ENCODE measurements at regions not wholly inside any gene's neighbourhood (a gene's known extent, or its start where the extent isn't known, plus 50 kb on each side); places are given as distances from the start of the nearest gene placed in this dataset.

DNA sequence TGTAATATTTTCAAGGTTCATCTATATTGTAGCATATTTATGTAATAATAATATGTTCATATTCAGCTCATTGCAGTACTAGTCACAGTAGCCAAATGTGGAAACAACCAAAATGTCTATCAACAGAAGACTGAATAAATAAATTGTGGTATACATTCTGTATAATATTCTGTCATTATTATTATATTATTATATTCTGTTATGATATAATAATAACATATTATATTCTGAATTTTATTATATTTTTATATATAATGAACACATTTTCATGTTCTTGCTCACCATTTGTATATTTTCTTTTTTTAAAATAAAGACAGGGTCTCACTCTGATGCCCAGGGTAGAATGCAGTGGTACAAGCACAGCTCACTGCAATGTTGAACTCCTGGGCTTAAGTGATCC is 91.2 kb upstream of the STARD3NL start:
- DNase-seq, result no peak

DNA sequence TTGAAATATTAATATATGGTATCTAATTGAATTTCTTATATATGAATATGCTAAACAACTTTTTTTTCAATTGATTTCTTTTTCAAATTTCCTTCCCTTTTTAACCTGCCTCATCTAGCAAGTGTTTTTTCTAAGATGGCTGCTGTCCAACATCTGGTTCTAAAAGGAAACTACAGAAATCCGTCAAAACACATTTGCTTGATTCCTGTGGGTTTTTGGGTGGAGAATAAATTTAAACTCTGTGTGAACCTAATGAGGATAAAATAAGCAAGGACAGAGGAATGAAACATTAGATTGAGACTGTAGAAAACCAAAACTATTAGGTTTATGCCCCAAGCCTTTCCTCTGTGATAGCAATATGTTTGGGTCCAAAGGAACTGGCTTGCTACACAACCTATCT is 75.5 kb upstream of the STARD3NL start:
- no peak for DNase-seq

DNA sequence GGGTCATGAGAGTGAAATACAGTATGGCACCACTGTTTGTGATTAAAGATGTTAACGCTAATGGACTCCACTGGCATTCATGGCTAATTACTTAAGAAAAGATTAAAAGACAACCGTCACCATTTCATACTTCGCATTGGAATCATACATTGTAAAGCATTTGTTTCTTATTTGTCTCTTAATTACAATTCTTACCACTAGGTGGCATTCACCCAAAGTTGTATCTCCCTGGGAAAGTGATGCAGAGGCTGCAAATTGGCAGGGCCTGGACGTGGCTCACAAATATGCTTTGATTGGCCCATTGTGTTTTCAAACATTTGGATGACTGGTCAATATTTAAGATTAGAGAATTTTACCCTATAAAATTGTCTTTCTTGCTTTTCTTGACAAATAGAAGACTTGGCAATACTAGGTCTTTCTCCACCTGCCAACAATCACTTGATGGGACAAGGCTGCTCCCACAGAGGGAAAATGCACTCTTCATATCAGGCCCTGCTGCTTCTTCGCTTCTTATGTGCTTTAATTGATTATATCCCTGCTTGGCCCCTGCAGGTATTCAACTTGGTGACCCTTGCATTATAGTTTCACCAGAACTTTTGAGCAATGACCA is 72.1 kb upstream of the STARD3NL start:
- peak; percentile 2 for DNase-seq

DNA sequence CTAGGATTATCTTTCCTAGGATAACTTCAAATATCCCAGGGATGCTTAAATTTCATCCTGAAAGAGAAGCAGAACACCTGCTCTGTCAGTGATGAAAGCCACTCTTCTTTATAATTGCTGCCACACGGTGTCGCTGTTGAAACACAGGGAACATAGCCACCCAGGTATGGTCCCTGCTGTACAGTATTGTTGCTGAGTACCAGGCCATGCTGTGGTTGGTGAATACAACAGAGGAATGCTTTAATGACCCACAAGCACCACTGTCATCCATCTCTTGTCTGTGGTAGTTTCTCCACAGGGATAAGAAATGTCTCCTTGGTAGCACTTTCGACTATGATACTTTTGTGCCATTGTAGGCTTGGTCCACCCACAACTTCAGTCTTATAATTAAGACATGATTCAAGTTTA is 70.6 kb upstream of the STARD3NL start:
- peak; percentile 60 for DNase-seq

DNA sequence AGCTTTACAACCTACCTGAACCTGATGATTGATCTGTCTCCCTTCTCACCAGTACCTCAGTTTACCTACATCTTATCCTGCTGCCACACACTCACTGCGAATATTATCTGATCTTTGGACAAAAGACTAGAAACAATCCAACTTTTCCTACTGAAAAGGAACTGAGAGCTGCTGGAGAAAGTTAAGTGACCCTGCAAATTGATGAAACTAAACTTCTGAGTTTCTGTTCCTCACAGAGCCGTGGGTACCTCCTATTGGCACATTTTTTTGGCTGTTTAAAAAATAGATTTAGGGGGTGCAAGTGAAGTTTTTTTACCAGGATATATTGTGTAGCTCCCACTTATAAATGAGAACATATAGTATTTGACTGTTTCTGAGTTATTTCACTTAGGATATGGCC is 66.0 kb upstream of the STARD3NL start:
- DNase-seq, result no peak

DNA sequence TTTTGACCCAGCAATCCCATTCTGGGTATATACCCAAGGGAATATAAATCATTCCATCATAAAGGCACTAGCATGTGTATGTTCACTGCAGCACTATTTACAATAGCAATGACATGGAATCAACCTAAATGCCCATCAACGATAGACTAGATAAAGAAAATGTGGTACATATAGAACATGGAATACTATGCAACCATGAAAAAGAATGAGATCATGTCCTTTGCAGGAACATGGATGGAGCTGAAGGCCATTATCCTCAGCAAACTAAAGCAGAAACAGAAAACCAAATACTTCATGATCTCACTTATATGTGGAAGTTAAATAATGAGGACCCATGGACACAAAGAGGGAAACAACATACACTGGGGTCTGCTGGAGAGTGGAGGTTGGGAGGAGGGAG is 58.0 kb upstream of the STARD3NL start:
- DNase-seq, result no peak

DNA sequence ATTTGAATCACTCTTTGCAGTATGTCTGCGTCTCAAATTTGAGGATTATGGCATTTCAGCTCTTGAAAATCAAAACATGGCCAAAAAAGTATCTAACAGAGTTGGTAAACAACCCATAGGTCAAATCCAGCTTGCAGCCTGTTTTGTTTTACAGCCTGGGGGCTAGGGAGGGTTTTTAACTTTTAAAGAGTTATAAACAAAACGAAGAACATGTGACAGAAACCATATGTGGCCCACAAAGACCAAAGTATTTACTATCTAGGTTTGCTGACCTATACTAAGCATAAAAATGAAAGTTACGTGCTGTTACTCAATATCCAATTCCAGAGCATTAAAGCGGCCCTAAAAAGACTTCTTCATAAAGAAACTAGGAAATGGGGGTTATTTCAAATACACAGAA is 55.5 kb upstream of the STARD3NL start:
- no peak for DNase-seq

DNA sequence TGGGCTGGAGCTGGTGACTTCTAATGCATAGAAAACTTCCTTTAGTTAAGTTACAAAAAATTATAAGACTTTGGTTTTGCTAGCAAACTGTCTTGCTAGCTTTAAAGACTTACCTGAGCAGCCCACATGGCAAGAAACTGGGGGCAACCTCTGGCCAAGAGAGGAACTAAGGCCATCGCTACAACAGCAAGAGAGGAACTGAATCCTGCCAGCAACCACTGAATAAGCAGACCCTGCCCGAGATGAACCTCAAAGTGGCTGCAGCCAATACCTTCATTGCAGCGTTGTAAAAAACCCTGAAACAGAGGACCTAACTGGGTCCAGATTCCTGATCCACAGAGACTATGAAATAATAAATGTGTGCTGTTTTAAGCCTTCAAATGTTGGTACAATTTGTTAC is 54.6 kb upstream of the STARD3NL start:
- DNase-seq, result no peak

DNA sequence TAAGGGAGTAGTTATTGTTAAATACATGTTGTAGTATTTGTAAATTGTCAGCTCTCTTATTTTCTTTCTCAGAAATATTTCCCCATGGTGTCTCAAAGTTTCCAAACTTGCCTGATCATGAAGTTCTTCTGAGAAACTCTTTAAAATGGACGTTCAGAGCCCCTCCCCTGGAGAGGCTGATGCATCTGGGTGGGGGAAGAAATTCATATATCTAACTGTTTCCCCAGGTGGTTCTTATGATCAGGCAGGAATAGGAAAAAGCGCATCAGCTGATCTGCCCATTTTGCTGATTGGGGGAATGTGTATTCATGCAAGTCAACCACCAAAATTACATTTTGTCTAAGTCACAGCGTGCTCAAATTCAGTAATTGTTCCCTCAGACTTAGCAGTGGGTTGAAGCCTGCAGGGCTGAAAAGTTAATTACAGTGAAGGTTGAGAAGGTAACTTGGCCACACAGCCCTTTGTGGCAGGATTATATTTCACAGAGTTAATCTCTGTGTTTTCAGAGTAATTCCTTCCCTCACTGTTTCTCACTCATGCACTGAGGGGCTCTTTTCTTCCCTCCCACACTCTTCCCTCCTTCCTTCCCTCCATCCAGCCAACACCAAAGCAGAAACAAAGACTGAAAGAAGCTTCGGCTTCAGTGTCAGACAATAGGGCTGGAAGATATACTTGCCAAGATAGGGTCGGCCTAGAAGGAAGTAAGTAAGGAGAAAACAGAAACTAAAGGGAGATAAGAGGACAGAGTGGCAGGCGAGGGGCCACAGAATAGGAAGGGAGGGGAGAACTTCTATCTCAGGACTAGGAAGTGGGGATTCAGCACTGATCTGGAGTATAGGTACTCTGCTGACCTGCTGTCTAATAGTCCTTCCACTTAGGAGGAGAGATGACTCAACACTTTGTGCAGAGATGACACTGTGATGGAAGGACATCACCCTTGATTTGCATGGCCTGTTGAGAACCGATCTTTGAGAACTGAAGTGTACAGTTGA is 50.5 kb upstream of the STARD3NL start:
- DNase-seq, result no peak

All from stimulated activated CD4-positive, alpha-beta T cell treated with anti-CD3 and anti-CD28 coated beads, Interleukin-4, amount 100 ng/mL, for 1 hour (primary cell).